Ecto neural progenitor cell (in vitro differentiated cells): ENCODE measurements at regions not wholly inside any gene's neighbourhood (a gene's known extent, or its start where the extent isn't known, plus 50 kb on each side); places are given as distances from the start of the nearest gene placed in this dataset.
A peak's percentile ranks its signal among the peaks of the same experiment; 100 is the strongest.

Experiments used
- DNase-seq: peaks from one replicate; pipeline ENCODE4 v3.0.0-alpha.2; 2018; ENCODE audit warnings: low spot score

- peak; percentile 7 for DNase-seq
Observed at GRCh38 chr10:129107525-129107924, 359.5 kb upstream of the MGMT start.

GRCh38 chr10:129108378-129108777, 358.7 kb upstream of the MGMT start:
- DNase-seq: peak; percentile 26

GRCh38 chr10:129108994-129109393, 358.0 kb upstream of the MGMT start:
- DNase-seq: peak; percentile 22

GRCh38 chr10:129110780-129111179, 356.3 kb upstream of the MGMT start:
- no peak for DNase-seq

- DNase-seq: no peak
Observed at GRCh38 chr10:129111922-129112321, 355.1 kb upstream of the MGMT start.

GRCh38 chr10:129114588-129114987, 352.5 kb upstream of the MGMT start:
- no peak for DNase-seq

- DNase-seq: no peak
Observed at GRCh38 chr10:129116371-129116770, 350.7 kb upstream of the MGMT start.

- DNase-seq: peak; percentile 30
Observed at GRCh38 chr10:129120441-129120840, 346.6 kb upstream of the MGMT start.

- peak; percentile 24 for DNase-seq
Observed at GRCh38 chr10:129122846-129123245, 344.2 kb upstream of the MGMT start.

GRCh38 chr10:129123428-129123827, 343.6 kb upstream of the MGMT start:
- DNase-seq: peak; percentile 39

GRCh38 chr10:129126982-129127381, 340.1 kb upstream of the MGMT start:
- peak; percentile 19 for DNase-seq

- peak; percentile 9 for DNase-seq
Observed at GRCh38 chr10:129131457-129132132, 335.4 kb upstream of the MGMT start.

- peak; percentile 25 for DNase-seq
Observed at GRCh38 chr10:129133856-129134255, 333.2 kb upstream of the MGMT start.

- DNase-seq: peak; percentile 24
Observed at GRCh38 chr10:129134371-129134770, 332.7 kb upstream of the MGMT start.

GRCh38 chr10:129135624-129136023, 331.4 kb upstream of the MGMT start:
- no peak for DNase-seq

GRCh38 chr10:129136074-129136473, 331.0 kb upstream of the MGMT start:
- peak; percentile 36 for DNase-seq

- DNase-seq: peak; percentile 20
Observed at GRCh38 chr10:129136951-129137350, 330.1 kb upstream of the MGMT start.

- no peak for DNase-seq
Observed at GRCh38 chr10:129140921-129141885, 325.8 kb upstream of the MGMT start.

- DNase-seq: no peak
Observed at GRCh38 chr10:129151281-129151680, 315.8 kb upstream of the MGMT start.

GRCh38 chr10:129156406-129156805, 310.6 kb upstream of the MGMT start:
- DNase-seq: no peak

GRCh38 chr10:129157185-129157584, 309.9 kb upstream of the MGMT start:
- no peak for DNase-seq

GRCh38 chr10:129161150-129161549, 305.9 kb upstream of the MGMT start:
- no peak for DNase-seq

- no peak for DNase-seq
Observed at GRCh38 chr10:129163531-129163930, 303.5 kb upstream of the MGMT start.
